ENCODE measurements at regions not wholly inside any gene's neighbourhood (a gene's known extent, or its start where the extent isn't known, plus 50 kb on each side); places are given as distances from the start of the nearest gene placed in this dataset.

- TF ChIP-seq, protein P1, sequence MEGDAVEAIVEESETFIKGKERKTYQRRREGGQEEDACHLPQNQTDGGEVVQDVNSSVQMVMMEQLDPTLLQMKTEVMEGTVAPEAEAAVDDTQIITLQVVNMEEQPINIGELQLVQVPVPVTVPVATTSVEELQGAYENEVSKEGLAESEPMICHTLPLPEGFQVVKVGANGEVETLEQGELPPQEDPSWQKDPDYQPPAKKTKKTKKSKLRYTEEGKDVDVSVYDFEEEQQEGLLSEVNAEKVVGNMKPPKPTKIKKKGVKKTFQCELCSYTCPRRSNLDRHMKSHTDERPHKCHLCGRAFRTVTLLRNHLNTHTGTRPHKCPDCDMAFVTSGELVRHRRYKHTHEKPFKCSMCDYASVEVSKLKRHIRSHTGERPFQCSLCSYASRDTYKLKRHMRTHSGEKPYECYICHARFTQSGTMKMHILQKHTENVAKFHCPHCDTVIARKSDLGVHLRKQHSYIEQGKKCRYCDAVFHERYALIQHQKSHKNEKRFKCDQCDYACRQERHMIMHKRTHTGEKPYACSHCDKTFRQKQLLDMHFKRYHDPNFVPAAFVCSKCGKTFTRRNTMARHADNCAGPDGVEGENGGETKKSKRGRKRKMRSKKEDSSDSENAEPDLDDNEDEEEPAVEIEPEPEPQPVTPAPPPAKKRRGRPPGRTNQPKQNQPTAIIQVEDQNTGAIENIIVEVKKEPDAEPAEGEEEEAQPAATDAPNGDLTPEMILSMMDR (IDR thresholded peaks at IDR 0.05) = no peak
- TF ChIP-seq EZH2 (IDR thresholded peaks at IDR 0.05; ENCODE audit: borderline replicate concordance, insufficient read depth, low read depth, low read length, poor library complexity, severe bottlenecking) = no peak
Observed at GRCh38 chr12:87925021-87925420, 104.2 kb downstream of the C12orf50 start.

Measured in B cell (primary cell).